GM12891 (cell line): ENCODE measurements at regions not wholly inside any gene's neighbourhood (a gene's known extent, or its start where the extent isn't known, plus 50 kb on each side); places are given as distances from the start of the nearest gene placed in this dataset.

Experiments
- POLR2A ChIP-seq: IDR thresholded peaks from 2 replicates; pipeline ENCODE4 v1.6.1; 2011; ENCODE audit warnings: low read depth, low read length, control low read depth
- POLR2AphosphoS5 ChIP-seq: IDR thresholded peaks from 2 replicates; pipeline ENCODE4 v1.6.1; 2011; ENCODE audit warnings: low read depth, low read length, control low read depth

- TF ChIP-seq POLR2A (no peak), POLR2AphosphoS5 (no peak)
Observed at GRCh38 chr13:89920461-89920860, 1427.0 kb upstream of the MIR17HG start.
